GM18951 (cell line): ENCODE measurements at regions not wholly inside any gene's neighbourhood (a gene's known extent, or its start where the extent isn't known, plus 50 kb on each side); places are given as distances from the start of the nearest gene placed in this dataset.
"Not testable (repeated sequence)": the region's sequence is repeated elsewhere in the genome, so short reads cannot be mapped to it uniquely, and the experiment has no call there.

Experiments
- POLR2A ChIP-seq: IDR thresholded peaks from 4 replicates; pipeline ENCODE4 v1.6.1; 2011; ENCODE audit warnings: mild to moderate bottlenecking; ENCODE audit not compliant: insufficient read length, insufficient read depth; ENCODE audit errors: extremely low read depth
- in situ Hi-C: fragments of 300-500 bp; cut with MboI; formaldehyde crosslinking; loops from one replicate; pipeline ENCODE4 v1.12.0; 2022; ENCODE audit warnings: low sequenced_read_pairs, mixed read lengths, inconsistent platforms; ENCODE audit not compliant: unreplicated experiment

- no peak for TF ChIP-seq POLR2A
- in situ Hi-C loops: no loop called here
These were observed 113.7 kb upstream of the LSM6 start for GRCh38 chr4:146061610-146062334.

- in situ Hi-C loops: no loop called here
- peak; percentile 26 for TF ChIP-seq POLR2A
These were observed 115.7 kb upstream of the LSM6 start for GRCh38 chr4:146059865-146060264.

DNA sequence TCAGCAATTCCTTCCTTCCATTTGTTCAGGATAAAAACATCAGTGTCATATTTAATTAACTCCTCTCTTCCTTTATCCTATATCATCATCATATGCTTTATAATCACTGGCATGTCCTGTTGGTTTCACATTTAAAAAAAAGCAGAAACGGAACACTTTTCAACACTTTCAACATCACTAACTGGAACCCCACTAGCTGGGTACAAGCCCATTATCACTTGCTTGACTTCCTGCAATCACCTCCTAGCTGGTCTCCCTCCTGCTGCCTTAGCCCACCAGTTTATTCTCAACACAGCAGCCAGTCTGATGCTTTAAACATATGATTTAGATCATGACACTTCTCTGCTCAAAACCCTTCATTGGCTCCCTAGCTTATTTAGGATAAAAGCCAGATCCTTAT is 116.4 kb upstream of the LSM6 start:
- TF ChIP-seq POLR2A: no peak
- in situ Hi-C loops: no loop called here

DNA sequence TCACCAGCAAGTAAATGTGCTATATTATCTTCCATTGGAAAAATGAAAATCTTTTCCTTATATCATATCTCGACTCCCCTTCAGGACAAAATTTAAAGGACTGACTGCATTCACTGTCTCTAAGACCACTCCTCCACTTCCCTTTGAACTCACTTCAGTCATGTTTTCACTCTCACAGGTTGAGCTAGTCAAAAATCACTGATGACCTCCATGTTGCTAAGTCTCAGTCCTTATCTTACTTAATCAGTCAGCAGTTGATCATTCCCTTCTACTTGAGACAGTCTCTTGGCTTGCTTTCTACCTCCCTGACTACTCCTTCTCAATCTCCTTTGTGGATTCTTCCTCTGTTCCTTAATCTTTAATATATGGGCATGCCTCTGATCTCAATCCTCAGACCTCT is 117.0 kb upstream of the LSM6 start:
- TF ChIP-seq POLR2A: no peak
- in situ Hi-C loops: no loop called here

DNA sequence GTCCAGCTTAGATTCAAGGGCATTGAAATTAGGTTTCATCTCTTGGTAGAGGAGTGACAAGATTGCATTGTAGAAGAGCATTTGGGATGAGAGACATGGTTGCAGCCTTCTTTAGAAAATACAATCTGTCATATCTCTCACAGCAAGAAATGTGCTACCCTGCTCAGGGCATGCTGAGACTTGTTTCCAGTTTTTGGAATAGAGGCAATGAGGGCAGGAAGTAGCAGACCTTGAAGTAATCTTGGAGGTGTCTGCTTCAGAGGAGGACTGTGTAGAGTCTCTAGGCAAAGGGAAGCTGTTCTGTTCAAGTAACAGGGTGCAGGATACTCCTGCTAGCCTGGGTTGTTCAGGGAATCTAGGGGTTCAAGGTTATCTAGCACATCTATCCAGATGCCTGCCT is 116.1 kb upstream of the ZNF827 start:
- in situ Hi-C loops: no loop called here

GRCh38 chr4:146053891-146054290 is 115.3 kb upstream of the ZNF827 start:
- in situ Hi-C loops: no loop called here
- TF ChIP-seq POLR2A: no peak

More for the DNA sequence above, 116.1 kb upstream of the ZNF827 start:
- TF ChIP-seq POLR2A: no peak

GRCh38 chr4:146051728-146052391 is 113.2 kb upstream of the ZNF827 start:
- in situ Hi-C loops: no loop called here
- TF ChIP-seq POLR2A: no peak

DNA sequence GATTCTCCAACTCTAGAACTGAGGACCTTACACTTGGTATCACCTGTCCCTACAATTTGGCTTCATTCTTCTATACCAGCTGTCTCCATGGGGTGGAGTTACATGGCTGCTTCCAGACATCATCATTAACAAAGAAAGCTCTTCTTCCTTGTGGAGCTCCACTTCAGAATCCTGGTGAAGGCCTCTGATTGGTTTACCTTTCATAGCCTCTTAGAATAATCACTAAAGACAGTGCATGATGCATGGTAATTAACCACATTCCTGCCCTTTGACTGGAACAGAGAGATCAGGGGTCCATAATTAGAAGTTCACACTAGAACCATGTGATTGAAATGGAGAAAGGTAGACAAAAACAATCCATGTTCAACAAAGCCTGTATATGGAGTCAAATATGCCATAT is 112.6 kb upstream of the ZNF827 start:
- in situ Hi-C loops: no loop called here
- TF ChIP-seq POLR2A: no peak

DNA sequence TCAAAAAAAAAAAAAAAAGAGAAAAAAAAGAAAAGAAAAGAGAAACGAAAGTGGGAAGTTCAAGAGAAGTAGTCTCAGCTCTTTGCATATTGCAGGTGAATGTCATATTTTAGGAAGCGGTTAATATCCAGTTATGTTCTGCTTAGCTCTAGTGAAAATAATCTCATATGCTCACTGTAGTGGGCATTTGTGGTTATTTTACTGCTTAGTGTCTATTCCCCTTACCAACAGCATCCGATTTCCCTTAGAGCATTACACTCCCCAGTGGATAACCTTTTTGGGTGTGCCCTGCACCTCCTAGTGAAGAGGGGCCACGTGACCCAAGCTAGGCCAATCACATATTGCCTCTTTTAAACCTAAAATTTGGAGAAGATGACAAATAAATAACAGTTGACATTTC is 111.2 kb upstream of the ZNF827 start:
- in situ Hi-C loops: no loop called here
- no peak for TF ChIP-seq POLR2A

DNA sequence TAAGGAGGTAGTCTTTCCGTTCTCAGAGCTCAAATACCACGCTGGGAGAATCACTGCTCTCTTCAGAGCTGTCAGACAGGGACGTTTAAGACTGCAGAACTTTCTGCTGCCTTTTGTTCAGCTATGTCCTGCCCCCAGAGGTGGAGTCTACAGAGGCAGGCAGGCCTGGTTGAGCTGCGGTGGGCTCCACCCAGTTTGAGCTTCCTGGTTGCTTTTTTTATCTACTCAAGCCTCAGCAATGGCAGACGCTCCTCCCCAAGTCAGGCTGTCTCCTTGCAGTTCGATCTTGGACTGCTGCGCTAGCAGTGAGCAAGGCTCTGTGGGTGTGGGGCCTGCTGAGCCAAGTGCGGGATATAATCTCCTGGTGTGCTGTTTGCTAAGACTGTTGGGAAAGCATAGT is 109.1 kb upstream of the ZNF827 start:
- in situ Hi-C loops: not testable (repeated sequence)

GRCh38 chr4:146041139-146042004 is 102.7 kb upstream of the ZNF827 start:
- no peak for TF ChIP-seq POLR2A
- in situ Hi-C loops: no loop called here

GRCh38 chr4:146040623-146041022 is 102.0 kb upstream of the ZNF827 start:
- TF ChIP-seq POLR2A: no peak
- in situ Hi-C loops: no loop called here

- in situ Hi-C loops: no loop called here
- TF ChIP-seq POLR2A: no peak
These were observed 94.5 kb upstream of the ZNF827 start for GRCh38 chr4:146033149-146033548.
